Brain microvascular endothelial cell (primary cell): ENCODE measurements at regions not wholly inside any gene's neighbourhood (a gene's known extent, or its start where the extent isn't known, plus 50 kb on each side); places are given as distances from the start of the nearest gene placed in this dataset.

Source experiments
- DNase-seq: peaks from one replicate; pipeline ENCODE4 v3.0.0-alpha.2; 2020
- H3K27ac ChIP-seq: fragments of 250-450 bp; sonication (Bioruptor Pico); 2 replicates; pipeline ENCODE4 v1.5.1; 2020; ENCODE audit warnings: mild to moderate bottlenecking, moderate library complexity
- H3K27me3 ChIP-seq: fragments of 250-450 bp; sonication (Bioruptor Pico); replicated peaks from 2 replicates; pipeline ENCODE4 v1.5.1; 2020; ENCODE audit warnings: mild to moderate bottlenecking
- H3K36me3 ChIP-seq: fragments of 250-450 bp; sonication (Bioruptor Pico); replicated peaks from 2 replicates; pipeline ENCODE4 v1.5.1; 2020; ENCODE audit warnings: mild to moderate bottlenecking
- H3K4me3 ChIP-seq: 2 replicates; pipeline ENCODE4 v1.5.1; 2011; ENCODE audit warnings: low read depth, mild to moderate bottlenecking, control low read depth, low read length, moderate library complexity
- CTCF ChIP-seq: IDR thresholded peaks from 2 replicates; pipeline ENCODE4 v1.5.1; 2011; ENCODE audit warnings: low read depth, mild to moderate bottlenecking, moderate library complexity, low read length, control low read depth, inconsistent platforms; ENCODE audit errors: missing control alignments
- in situ Hi-C: cut with HindIII; loops from 2 replicates; pipeline ENCODE4 v1.10.0; 2017; ENCODE audit warnings: low sequenced_read_pairs, low pct_ligation_motif_present

- no peak for DNase-seq
- Histone ChIP-seq H3K36me3 (no peaks in the 10 kb centered on the region), H3K27me3 (no peaks in the 10 kb centered on the region), H3K27ac (no peak overlapping the region), H3K4me3 (no peak overlapping the region)
- TF ChIP-seq CTCF, result no peak
- in situ Hi-C loops, result no loop called here
Observed at GRCh38 chr2:18346874-18347273, 213.6 kb downstream of the RDH14 start.

DNA sequence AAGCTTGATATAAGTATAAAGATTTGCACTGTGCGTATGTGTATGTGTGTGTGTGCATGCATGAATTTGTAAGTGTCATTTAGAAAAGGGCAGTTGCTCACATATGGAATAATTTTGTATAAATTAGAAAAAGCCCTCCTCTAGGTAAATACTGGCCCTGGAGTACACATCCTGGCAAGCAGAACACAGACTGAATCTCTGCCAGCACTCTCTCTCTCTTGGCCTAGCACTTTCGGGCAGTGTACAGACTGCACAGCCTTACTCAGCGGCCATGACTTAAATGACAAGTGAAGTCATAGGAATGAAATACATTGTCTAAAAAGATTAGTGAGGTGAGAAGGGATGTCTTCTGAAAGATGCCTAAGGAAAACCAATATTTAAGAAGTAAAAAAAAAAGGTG, 214.1 kb downstream of the RDH14 start:
- Histone ChIP-seq H3K27ac (no peak overlapping the region), H3K36me3 (no peaks in the 10 kb centered on the region), H3K27me3 (no peaks in the 10 kb centered on the region), H3K4me3 (no peak overlapping the region)
- TF ChIP-seq CTCF, result no peak
- in situ Hi-C loops, result no loop called here
- DNase-seq, result no peak

GRCh38 chr2:18345848-18346247, 214.6 kb downstream of the RDH14 start:
- no peak for DNase-seq
- TF ChIP-seq CTCF, result no peak
- no peak overlapping the region for H3K27ac ChIP-seq
- no peaks in the 10 kb centered on the region for H3K36me3 ChIP-seq
- in situ Hi-C loops, result no loop called here
- no peak overlapping the region for H3K4me3 ChIP-seq
- no peaks in the 10 kb centered on the region for H3K27me3 ChIP-seq

GRCh38 chr2:18342901-18343300, 217.6 kb downstream of the RDH14 start:
- Histone ChIP-seq H3K27me3 (no peaks in the 10 kb centered on the region), H3K36me3 (no peaks in the 10 kb centered on the region), H3K4me3 (no peak overlapping the region), H3K27ac (no peak overlapping the region)
- TF ChIP-seq CTCF, result no peak
- in situ Hi-C loops, result no loop called here
- no peak for DNase-seq

GRCh38 chr2:18339326-18339725, 221.1 kb downstream of the RDH14 start:
- in situ Hi-C loops, result no loop called here
- Histone ChIP-seq H3K4me3 (no peak overlapping the region), H3K27me3 (no peaks in the 10 kb centered on the region), H3K36me3 (no peaks in the 10 kb centered on the region), H3K27ac (peak overlapping the region; percentile 39)
- no peak for TF ChIP-seq CTCF
- no peak for DNase-seq

GRCh38 chr2:18336975-18337374, 223.5 kb downstream of the RDH14 start:
- no peak for TF ChIP-seq CTCF
- H3K27ac ChIP-seq, result no peak overlapping the region
- no peaks in the 10 kb centered on the region for H3K36me3 ChIP-seq
- peak; percentile 22 for DNase-seq
- H3K27me3 ChIP-seq, result no peaks in the 10 kb centered on the region
- no peak overlapping the region for H3K4me3 ChIP-seq
- in situ Hi-C loops, result no loop called here
